GM03348 (cell line): ENCODE measurements at regions not wholly inside any gene's neighbourhood (a gene's known extent, or its start where the extent isn't known, plus 50 kb on each side); places are given as distances from the start of the nearest gene placed in this dataset.
A peak's percentile ranks its signal among the peaks of the same experiment; 100 is the strongest.

Experiments
- DNase-seq: peaks from one replicate; pipeline ENCODE4 v3.0.0; 2012; ENCODE audit warnings: low spot score

DNA sequence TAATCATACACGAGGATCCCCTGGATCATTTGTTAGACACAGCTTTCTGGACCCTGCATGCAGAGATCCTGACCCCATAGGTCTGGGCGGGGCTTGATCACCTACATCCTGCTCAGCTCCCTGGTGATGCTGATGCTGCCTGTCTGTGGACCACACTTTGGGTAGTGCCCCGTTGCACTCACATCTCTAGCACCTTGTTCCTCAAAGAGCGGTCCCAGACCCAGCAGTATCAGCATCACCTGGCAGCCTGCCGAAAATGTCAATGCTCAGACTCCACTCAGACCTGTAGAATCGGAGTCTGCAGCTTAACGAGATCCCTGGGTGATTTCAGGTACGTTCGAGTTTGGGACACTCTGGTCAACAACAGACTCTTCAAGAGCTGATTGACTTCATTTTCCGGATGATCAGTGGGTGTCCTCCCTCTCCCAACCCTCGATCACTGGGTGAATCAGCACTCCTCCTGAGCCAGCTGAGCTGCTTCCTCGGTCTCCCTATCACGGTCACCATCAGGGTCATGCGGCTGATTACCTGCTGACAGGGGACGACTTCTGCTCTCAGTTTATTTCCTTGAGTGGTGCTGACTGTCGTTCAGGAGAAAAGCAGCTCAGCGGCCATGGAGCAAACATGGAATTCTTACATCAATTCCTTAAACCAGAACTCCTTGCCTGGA is 150.6 kb upstream of the RAB12 start:
- no peak for DNase-seq

DNA sequence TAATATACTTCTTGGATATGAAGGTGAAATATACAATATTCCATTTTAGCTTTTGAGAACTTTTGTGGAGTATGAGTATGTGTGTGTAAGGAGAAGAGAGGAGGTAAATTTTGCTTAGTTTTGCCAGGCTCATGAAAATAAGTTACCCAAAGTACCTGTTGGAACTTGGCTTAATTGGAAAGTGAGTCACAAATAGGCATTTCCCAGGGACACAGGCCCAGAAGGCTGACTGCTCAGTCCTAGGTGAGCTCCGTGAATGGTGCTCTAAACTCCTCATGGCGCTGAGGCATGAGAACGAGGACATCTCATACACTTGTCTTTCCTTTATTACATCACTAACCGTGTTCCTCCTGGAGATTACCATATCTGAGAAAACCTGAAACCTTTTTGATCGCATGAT is 148.5 kb upstream of the RAB12 start:
- no peak for DNase-seq

- DNase-seq, result no peak
These were observed 147.7 kb upstream of the RAB12 start for GRCh38 chr18:8461544-8461943.

GRCh38 chr18:8462651-8463185 is 146.5 kb upstream of the RAB12 start:
- no peak for DNase-seq

DNA sequence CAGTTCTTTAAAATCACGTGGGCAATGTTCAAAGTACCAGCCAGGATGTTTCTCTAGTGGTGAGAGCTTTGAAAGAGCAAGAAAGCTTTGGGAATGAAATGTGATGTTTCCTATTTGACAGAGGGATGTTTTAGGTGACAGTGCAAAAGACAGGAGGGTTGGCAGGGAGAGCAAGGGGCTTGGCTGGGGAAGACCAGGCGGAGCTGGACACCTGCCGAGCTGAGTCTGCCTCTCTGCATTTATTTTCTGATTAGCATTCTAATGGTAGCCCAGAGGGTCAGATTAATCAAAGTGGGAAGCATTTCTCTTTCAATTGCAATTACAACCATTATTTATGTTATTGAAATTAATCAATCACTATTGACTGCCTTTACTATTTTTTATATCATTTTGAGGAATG is 145.4 kb upstream of the RAB12 start:
- DNase-seq, result no peak

- no peak for DNase-seq
These were observed 141.0 kb upstream of the RAB12 start for GRCh38 chr18:8468191-8468590.

DNA sequence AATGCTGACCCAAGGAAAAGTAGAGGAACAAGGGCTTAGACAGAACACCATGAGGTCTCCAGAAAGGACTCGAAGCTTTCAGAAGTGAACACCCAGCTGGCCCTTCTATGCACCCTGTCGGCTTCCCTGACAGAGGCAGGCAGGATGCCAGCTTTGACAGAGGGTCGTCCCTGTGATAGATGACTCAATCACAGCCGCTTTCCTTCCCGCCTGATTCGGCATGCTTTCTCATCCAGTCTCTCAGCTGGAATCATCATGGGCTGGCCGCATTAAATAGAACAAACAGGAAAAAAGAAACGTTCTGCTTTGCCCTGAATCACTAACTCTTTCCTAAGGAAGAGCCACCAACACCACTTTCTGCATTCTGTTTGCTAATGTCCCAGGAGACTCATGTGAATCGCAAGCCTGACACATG is 140.3 kb upstream of the RAB12 start:
- no peak for DNase-seq

DNA sequence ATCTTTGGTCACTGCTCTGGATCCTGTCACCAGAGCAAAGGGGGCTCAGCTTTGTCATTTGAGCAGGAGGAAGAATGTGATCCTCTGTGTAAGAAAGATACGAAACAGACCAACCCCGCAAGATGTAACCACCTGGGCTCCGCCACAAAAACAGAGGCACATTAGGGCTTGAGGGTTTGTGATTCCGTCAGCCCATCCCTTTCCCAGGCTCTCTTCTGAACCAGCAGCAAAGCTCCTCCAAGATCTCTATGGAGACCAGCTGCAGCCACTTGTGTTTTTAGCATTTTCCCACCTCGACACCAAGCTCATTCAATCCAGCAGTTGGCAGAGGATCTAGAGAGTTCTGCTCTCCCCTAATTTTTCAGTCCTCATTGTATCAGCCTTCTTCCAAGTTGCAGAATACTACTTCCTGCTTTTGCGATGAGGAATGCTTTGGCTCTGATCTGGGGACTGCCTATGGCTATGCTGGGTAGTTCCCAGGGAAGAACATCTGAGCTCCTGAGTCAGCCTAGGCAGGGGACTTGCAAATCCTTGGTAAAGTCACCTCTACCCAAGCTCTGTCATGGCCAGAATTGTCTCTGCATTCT is 139.6 kb upstream of the RAB12 start:
- DNase-seq, result peak; percentile 53

DNA sequence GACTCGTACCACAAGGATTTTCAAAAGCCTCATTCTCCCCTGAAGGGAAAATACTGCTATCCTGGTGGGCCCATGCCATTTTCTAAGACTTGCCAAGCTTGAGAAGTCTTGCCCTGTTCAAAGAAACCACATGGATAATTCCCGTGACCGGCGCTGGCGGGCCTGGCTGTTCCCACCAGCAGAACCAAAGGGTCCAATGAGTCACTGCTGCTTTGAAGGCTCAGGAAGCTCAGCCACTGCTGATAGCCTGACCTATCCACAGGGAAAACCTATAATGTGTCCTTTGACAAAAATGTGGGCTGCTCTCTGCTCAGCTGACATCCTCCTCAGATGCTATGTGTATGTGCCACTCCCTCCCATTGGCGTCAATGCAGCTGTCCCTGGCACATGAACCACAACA is 137.9 kb upstream of the RAB12 start:
- no peak for DNase-seq

DNA sequence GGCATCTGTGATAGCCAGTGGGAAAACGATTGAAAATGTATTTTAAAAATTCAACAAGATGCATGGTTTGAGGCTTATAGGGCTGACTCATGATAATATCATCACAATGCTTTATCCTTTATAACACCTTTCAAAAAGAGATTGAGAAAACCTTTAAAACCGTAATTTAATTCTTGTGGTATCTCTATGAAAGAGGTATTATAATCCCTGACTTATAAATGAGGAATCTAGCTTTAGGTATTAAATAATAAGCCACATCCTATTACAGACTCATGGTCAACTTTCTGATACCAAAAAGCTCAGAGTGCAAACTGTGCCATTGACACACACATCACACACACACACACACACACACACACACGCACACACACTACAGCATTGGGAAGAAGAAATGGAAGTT is 134.6 kb upstream of the RAB12 start:
- DNase-seq, result no peak

DNA sequence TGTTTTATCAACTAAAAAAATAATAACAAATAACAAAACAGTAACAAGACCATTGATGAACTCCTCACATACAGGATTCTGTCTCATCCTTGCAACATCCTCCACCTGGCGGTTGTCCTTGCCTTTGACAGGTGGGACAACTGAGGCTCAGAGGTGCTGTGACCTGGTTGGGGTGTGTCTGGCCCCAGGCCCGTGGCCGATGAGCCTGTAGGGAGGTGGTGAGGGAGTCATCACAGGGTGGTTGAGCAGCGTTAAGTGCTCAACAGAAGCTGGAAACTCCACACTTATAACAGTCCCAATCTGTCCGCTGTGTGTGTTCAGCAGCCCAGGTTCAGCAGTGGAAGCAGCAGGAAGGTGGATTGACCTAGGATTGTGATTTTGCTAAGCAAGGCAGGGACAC is 131.6 kb upstream of the RAB12 start:
- no peak for DNase-seq

DNA sequence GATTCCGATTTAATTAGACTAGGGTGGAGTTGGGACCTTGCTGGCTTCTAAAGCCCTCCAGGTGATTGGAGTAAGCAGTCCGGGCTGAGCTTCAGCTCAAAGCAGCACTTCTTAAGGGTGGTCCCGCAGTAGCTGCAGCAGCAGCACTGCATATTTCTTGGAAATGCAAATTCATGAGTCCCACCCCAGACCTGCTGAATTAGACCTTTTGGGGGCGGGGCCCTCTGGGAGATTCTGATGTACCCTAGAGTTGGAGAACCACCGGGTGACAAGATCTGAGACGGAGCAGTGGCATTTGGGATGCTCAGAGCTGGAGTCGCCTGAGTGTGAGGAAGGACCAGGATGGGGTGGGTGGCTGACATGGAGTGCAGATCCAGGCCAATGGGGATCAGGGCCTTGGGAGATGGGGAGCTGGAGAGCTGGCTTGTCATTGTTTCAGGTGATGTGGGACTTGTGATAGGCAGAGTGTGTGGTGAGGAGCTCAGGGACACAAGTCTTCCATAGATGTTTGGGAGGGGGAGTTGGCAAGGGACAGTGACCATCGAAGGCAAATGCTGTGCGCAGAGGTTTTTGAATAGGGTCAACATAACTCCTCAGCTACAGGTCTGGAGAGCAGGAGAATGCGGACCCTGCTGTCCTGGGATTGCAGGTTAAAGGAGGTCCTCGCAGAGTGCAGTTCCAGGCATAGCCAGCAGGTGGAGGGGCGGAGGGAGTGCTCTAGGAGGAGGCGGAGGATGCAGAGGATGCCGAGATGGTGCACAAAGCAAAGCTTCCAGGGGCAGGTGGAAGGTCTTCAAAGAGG is 130.9 kb upstream of the RAB12 start:
- peak; percentile 90 for DNase-seq

- no peak for DNase-seq
These were observed 130.3 kb upstream of the RAB12 start for GRCh38 chr18:8478968-8479370.

DNA sequence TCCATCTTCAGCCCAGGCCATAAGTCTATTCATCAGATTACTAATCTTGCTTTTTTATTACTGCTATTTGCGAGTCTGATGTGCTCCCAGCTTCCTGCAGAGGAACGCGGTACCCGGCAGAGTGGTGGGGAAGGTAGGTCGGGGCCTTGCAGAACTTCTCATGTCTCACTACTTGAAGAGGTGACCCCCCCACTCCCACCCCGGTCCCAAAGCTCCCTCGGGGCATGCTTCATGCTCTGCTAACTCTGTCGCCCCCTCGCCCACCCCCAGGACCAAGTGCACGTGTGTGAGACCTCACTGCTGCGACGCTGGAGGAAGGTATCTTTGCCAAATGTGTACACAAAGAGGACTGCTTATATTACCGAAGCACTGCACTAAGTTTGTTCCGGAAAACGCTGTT is 129.4 kb upstream of the RAB12 start:
- DNase-seq, result no peak

GRCh38 chr18:8480506-8481328 is 128.5 kb upstream of the RAB12 start:
- DNase-seq, result peak; percentile 64

GRCh38 chr18:8484951-8485350 is 124.3 kb upstream of the RAB12 start:
- DNase-seq, result no peak

GRCh38 chr18:8489761-8490160 is 119.5 kb upstream of the RAB12 start:
- DNase-seq, result no peak

- no peak for DNase-seq
These were observed 117.7 kb upstream of the RAB12 start for GRCh38 chr18:8491516-8491915.

GRCh38 chr18:8493141-8493540 is 116.1 kb upstream of the RAB12 start:
- DNase-seq, result no peak

DNA sequence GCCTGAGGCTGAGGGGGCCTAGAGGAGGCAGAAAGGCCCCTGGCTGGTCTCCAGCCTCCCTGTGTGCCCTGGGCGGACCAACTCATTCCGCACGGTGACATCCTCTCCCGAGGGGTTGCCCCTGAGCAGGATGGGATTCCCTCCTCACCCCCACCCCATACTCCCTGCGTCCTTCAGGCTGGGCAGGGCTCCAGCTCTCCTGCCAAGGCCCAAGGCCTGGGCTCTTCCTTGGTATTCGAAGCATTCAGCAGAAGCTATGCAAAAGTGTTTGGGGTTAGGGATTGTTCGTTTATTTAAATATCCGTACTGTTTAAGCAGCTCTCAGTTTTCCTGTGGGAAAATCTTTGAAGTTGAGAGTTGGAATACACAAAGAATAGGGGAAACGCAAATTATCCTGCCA is 113.1 kb upstream of the RAB12 start:
- DNase-seq, result no peak

DNA sequence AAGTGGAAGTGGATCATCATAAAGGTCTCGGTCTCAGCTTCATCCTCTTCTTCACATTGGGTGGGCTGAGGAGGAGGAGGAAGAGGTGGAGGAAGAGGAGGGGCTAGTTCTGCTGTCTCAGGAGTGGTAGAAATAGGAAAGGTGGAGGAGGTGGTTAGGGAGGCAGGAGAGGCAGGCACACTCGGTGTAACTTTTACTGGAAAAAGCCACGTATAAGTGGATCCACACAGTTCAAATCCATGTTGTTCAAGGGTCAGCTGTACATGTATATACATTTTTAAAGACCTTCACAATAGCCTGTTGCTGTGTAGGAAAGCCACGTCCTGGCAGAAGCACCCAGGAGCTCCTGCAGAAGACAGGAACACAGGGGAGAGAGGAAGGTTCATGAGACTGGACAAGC is 110.3 kb upstream of the RAB12 start:
- DNase-seq, result no peak
